Ishikawa (cell line): ENCODE measurements at regions not wholly inside any gene's neighbourhood (a gene's known extent, or its start where the extent isn't known, plus 50 kb on each side); places are given as distances from the start of the nearest gene placed in this dataset.

ENCODE experiments used
- CEBPB ChIP-seq: IDR thresholded peaks from 2 replicates; pipeline ENCODE4 v1.6.1; 2012
- REST ChIP-seq: IDR thresholded peaks from 2 replicates; pipeline ENCODE4 v1.6.1; 2012; ENCODE audit warnings: low read depth, mild to moderate bottlenecking

DNA sequence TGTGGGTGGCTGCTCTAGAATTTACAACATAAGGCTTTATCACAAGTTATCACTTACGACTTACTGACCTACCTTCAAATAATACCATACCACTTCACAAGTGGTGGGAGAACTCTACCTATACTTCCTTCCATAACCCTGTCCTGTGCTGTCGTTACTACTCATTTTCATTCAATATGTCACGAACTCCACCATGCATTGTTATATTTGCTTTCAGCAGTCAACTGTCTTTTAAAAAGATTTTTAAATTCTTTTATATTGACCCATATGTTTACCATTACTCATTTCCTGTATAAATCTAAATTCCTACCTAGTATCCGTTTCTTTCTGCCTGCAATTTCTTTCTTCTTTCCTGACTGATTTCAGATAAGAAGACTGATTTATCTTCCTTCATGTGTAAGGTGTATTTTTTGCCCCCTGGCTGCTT lies 200.0 kb downstream of the KLF12 start:
- TF ChIP-seq CEBPB (no peak), REST (no peak)
